ENCODE measurements at regions not wholly inside any gene's neighbourhood (a gene's known extent, or its start where the extent isn't known, plus 50 kb on each side); places are given as distances from the start of the nearest gene placed in this dataset.
A peak's percentile ranks its signal among the peaks of the same experiment; 100 is the strongest.

DNA sequence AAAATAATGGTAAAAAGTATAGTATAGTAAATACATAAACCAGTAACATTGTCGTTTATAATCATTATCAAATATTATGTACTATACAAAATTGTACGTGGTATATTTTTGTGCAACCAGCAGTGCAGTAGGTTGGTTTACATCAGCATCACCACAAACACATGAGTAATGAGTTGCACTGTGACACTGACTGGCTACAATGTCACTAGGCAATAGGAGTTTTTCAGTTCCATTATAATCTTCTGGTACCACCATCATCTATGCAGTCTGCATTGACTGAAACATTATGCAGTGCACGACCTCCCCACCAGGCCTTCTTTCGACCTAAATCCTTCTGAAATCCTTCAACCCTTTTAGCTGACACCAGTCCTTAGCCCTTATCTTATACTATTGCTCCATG, 105.8 kb downstream of the SREK1 start:
- Histone ChIP-seq H2BK15ac (ENCODE audit: low read length) (no peak overlapping the region), H3K14ac (ENCODE audit: low read length) (no peak overlapping the region)

DNA sequence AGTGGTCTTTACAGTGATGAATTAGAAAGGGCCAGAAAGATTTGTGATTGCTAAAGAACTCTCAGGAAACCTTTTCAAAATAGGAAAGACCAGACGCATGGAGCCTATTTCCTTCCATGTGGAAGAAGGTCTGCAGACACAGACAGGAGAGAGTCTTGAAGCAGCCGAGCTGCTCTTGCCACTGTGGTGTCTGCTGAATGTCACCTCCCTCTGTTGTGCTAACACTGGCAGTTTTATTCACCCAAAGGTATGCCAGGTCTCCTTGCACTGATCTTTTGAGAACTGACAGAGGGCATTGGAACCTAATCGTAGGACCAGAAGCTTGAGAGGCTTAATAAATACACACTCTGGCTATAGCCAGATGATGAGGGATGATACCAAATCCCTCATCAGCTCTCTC, 108.7 kb downstream of the SREK1 start:
- no peak for DNase-seq (ENCODE audit: low spot score)
- Histone ChIP-seq H3K27ac (replicated peaks; ENCODE audit: low read length) (no peak overlapping the region), H3K79me1 (ENCODE audit: low read depth, low read length) (no peaks in the 10 kb centered on the region), H3K4me1 (ENCODE audit: control insufficient read depth in 2 of 2, insufficient read depth in 1 of 2, low read depth in 1 of 2, low read length in 2 of 2) (no peaks in the 10 kb centered on the region), H3K14ac (ENCODE audit: low read length) (no peak overlapping the region), H2AFZ (ENCODE audit: low read length) (no peak overlapping the region), H3K4me3 (ENCODE audit: low read length in 2 of 2) (no peak overlapping the region), H3K9me3 (replicated peaks in 1 of 2; ENCODE audit: control insufficient read depth in 2 of 2, insufficient read depth in 1 of 2, low read depth in 1 of 2, low read length in 2 of 2) (no peaks in the 10 kb centered on the region), H4K91ac (ENCODE audit: low read depth, low read length, poor library complexity) (no peak overlapping the region), H3K23ac (ENCODE audit: low read depth, low read length, poor library complexity) (no peak overlapping the region), H2BK5ac (ENCODE audit: low read length) (no peak overlapping the region), H2BK120ac (ENCODE audit: low read depth, low read length) (no peak overlapping the region), H2AK5ac (ENCODE audit: low read depth, low read length) (no peak overlapping the region), H4K8ac (ENCODE audit: low read depth, low read length) (no peak overlapping the region), H3K18ac (ENCODE audit: low read length) (no peak overlapping the region), H3K4me2 (ENCODE audit: insufficient read depth, low read length, poor library complexity, severe bottlenecking) (no peak overlapping the region), H2BK15ac (ENCODE audit: low read length) (no peak overlapping the region), H3K4ac (ENCODE audit: low read length) (no peak overlapping the region), H2BK12ac (ENCODE audit: low read length) (no peak overlapping the region), H3K36me3 (replicated peaks in 1 of 2; ENCODE audit: control insufficient read depth in 2 of 2, insufficient read depth in 2 of 2, low read length in 2 of 2) (no peaks in the 10 kb centered on the region), H3K27me3 (ENCODE audit: control insufficient read depth in 3 of 3, insufficient read depth in 3 of 3, low read depth in 1 of 3, low read length in 3 of 3) (no peaks in the 10 kb centered on the region), H3K9ac (ENCODE audit: low read depth, low read length, poor library complexity) (no peak overlapping the region)
- no CpG with 5 or more reads among the region's 3 CpGs for WGBS, 2 donors (ENCODE audit: extremely low coverage in 2 of 2, insufficient read length in 2 of 2, insufficient replicate concordance in 1 of 2)

More for the DNA sequence above, 105.8 kb downstream of the SREK1 start:
- Histone ChIP-seq H2BK5ac (ENCODE audit: low read length) (no peak overlapping the region), H2BK120ac (ENCODE audit: low read depth, low read length) (no peak overlapping the region), H2AK5ac (ENCODE audit: low read depth, low read length) (no peak overlapping the region), H4K8ac (ENCODE audit: low read depth, low read length) (no peak overlapping the region), H3K4me1 (ENCODE audit: control insufficient read depth in 2 of 2, insufficient read depth in 1 of 2, low read depth in 1 of 2, low read length in 2 of 2) (no peaks in the 10 kb centered on the region), H4K91ac (ENCODE audit: low read depth, low read length, poor library complexity) (no peak overlapping the region), H3K23ac (ENCODE audit: low read depth, low read length, poor library complexity) (no peak overlapping the region), H3K4me2 (ENCODE audit: insufficient read depth, low read length, poor library complexity, severe bottlenecking) (no peak overlapping the region), H3K4ac (ENCODE audit: low read length) (no peak overlapping the region), H3K79me1 (ENCODE audit: low read depth, low read length) (no peaks in the 10 kb centered on the region), H2AFZ (ENCODE audit: low read length) (no peak overlapping the region), H3K36me3 (replicated peaks in 1 of 2; ENCODE audit: control insufficient read depth in 2 of 2, insufficient read depth in 2 of 2, low read length in 2 of 2) (no peaks in the 10 kb centered on the region), H3K18ac (ENCODE audit: low read length) (no peak overlapping the region), H3K9ac (ENCODE audit: low read depth, low read length, poor library complexity) (no peak overlapping the region), H3K27me3 (ENCODE audit: control insufficient read depth in 3 of 3, insufficient read depth in 3 of 3, low read depth in 1 of 3, low read length in 3 of 3) (no peaks in the 10 kb centered on the region), H3K4me3 (ENCODE audit: low read length in 2 of 2) (no peak overlapping the region), H3K27ac (replicated peaks; ENCODE audit: low read length) (no peak overlapping the region), H3K9me3 (replicated peaks in 1 of 2; ENCODE audit: control insufficient read depth in 2 of 2, insufficient read depth in 1 of 2, low read depth in 1 of 2, low read length in 2 of 2) (no peaks in the 10 kb centered on the region), H2BK12ac (ENCODE audit: low read length) (no peak overlapping the region)
- no CpG with 5 or more reads among the region's 4 CpGs for WGBS, 2 donors (ENCODE audit: extremely low coverage in 2 of 2, insufficient read length in 2 of 2, insufficient replicate concordance in 1 of 2)
- DNase-seq (ENCODE audit: low spot score), result no peak

DNA sequence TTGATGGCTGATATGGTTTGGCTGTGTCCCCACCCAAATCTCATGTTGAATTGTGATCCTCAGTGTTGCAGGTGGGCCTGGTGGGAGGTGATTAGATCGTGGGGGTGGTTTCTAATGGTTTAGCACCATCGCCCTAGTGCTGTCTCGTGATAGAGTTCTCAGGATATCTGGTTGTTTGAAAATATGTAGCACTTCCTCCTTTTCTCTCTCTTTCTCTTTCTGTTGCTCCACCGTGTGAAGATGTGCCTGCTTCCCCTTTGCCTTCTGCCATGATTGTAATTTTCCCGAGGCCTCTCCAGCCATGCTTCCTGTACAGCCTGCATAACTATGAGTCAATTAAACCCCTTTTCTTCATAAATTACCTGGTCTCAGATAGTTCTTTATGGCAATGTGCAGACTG, 111.6 kb downstream of the SREK1 start:
- no peak overlapping the region for H3K18ac ChIP-seq (ENCODE audit: low read length)
- no peak overlapping the region for H2AK5ac ChIP-seq (ENCODE audit: low read depth, low read length)
- H3K27ac ChIP-seq (replicated peaks; ENCODE audit: low read length), result no peak overlapping the region
- no peak overlapping the region for H3K23ac ChIP-seq (ENCODE audit: low read depth, low read length, poor library complexity)
- H3K36me3 ChIP-seq (replicated peaks in 1 of 2; ENCODE audit: control insufficient read depth in 2 of 2, insufficient read depth in 2 of 2, low read length in 2 of 2), result no peaks in the 10 kb centered on the region
- no peak overlapping the region for H3K4ac ChIP-seq (ENCODE audit: low read length)
- no peak overlapping the region for H3K4me2 ChIP-seq (ENCODE audit: insufficient read depth, low read length, poor library complexity, severe bottlenecking)
- no peak overlapping the region for H4K8ac ChIP-seq (ENCODE audit: low read depth, low read length)
- no peak overlapping the region for H2AFZ ChIP-seq (ENCODE audit: low read length)
- no peaks in the 10 kb centered on the region for H3K4me1 ChIP-seq (ENCODE audit: control insufficient read depth in 2 of 2, insufficient read depth in 1 of 2, low read depth in 1 of 2, low read length in 2 of 2)
- no peak overlapping the region for H3K4me3 ChIP-seq (ENCODE audit: low read length in 2 of 2)
- H2BK120ac ChIP-seq (ENCODE audit: low read depth, low read length), result no peak overlapping the region
- no peak overlapping the region for H2BK5ac ChIP-seq (ENCODE audit: low read length)
- no peaks in the 10 kb centered on the region for H3K9me3 ChIP-seq (replicated peaks in 1 of 2; ENCODE audit: control insufficient read depth in 2 of 2, insufficient read depth in 1 of 2, low read depth in 1 of 2, low read length in 2 of 2)
- no peak for DNase-seq (ENCODE audit: low spot score)
- no peak overlapping the region for H3K14ac ChIP-seq (ENCODE audit: low read length)
- H4K91ac ChIP-seq (ENCODE audit: low read depth, low read length, poor library complexity), result no peak overlapping the region
- H2BK15ac ChIP-seq (ENCODE audit: low read length), result no peak overlapping the region
- H2BK12ac ChIP-seq (ENCODE audit: low read length), result no peak overlapping the region
- H3K27me3 ChIP-seq (ENCODE audit: control insufficient read depth in 3 of 3, insufficient read depth in 3 of 3, low read depth in 1 of 3, low read length in 3 of 3), result no peaks in the 10 kb centered on the region
- WGBS, 2 donors (ENCODE audit: extremely low coverage in 2 of 2, insufficient read length in 2 of 2, insufficient replicate concordance in 1 of 2), result no CpG with 5 or more reads among the region's 5 CpGs
- no peaks in the 10 kb centered on the region for H3K79me1 ChIP-seq (ENCODE audit: low read depth, low read length)
- no peak overlapping the region for H3K9ac ChIP-seq (ENCODE audit: low read depth, low read length, poor library complexity)

DNA sequence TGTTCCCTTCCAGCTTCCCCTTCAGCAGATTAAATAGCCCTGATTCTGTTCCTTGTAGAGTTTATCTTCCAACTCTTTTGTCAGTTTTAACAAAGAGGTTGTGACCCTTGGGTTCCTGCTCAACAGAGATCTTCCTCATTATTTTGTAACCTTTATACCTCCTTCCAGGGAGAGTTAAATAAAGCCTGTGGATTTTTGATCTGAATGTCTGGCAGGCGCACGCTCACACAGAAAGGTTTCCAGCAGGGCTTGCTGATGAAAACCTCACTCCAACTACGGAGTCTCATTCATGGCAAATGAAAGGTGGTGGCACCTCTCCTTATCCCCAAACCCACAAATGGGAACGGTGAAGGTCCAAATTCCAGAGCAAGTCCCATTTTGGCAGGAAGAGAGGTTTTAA, 129.0 kb downstream of the SREK1 start:
- no peak overlapping the region for H2BK120ac ChIP-seq (ENCODE audit: low read depth, low read length)
- no peak overlapping the region for H2BK5ac ChIP-seq (ENCODE audit: low read length)
- H3K27ac ChIP-seq (replicated peaks; ENCODE audit: low read length), result peak overlapping the region; percentile 90
- no peak overlapping the region for H3K4me2 ChIP-seq (ENCODE audit: insufficient read depth, low read length, poor library complexity, severe bottlenecking)
- peaks cover 0 to 7% (median 0%) of the 10 kb centered on the region in 3 experiments for H3K27me3 ChIP-seq (ENCODE audit: control insufficient read depth in 3 of 3, insufficient read depth in 3 of 3, low read depth in 1 of 3, low read length in 3 of 3)
- no peak overlapping the region for H3K4ac ChIP-seq (ENCODE audit: low read length)
- H3K9ac ChIP-seq (ENCODE audit: low read depth, low read length, poor library complexity), result no peak overlapping the region
- H3K36me3 ChIP-seq (replicated peaks in 1 of 2; ENCODE audit: control insufficient read depth in 2 of 2, insufficient read depth in 2 of 2, low read length in 2 of 2), result no peaks in the 10 kb centered on the region
- H4K91ac ChIP-seq (ENCODE audit: low read depth, low read length, poor library complexity), result no peak overlapping the region
- no peak overlapping the region for H3K14ac ChIP-seq (ENCODE audit: low read length)
- H3K79me1 ChIP-seq (ENCODE audit: low read depth, low read length), result no peaks in the 10 kb centered on the region
- no peak overlapping the region for H2AK5ac ChIP-seq (ENCODE audit: low read depth, low read length)
- H3K4me3 ChIP-seq (ENCODE audit: low read length in 2 of 2), result no peak overlapping the region
- H4K8ac ChIP-seq (ENCODE audit: low read depth, low read length), result no peak overlapping the region
- no peak overlapping the region for H2AFZ ChIP-seq (ENCODE audit: low read length)
- no peak overlapping the region for H3K18ac ChIP-seq (ENCODE audit: low read length)
- peak; percentile 66 for DNase-seq (ENCODE audit: low spot score)
- peaks cover 0 to 1% of the 10 kb centered on the region in 2 donors for H3K9me3 ChIP-seq (replicated peaks in 1 of 2; ENCODE audit: control insufficient read depth in 2 of 2, insufficient read depth in 1 of 2, low read depth in 1 of 2, low read length in 2 of 2)
- H3K23ac ChIP-seq (ENCODE audit: low read depth, low read length, poor library complexity), result no peak overlapping the region
- WGBS, 2 donors (ENCODE audit: extremely low coverage in 2 of 2, insufficient read length in 2 of 2, insufficient replicate concordance in 1 of 2), result no CpG with 5 or more reads among the region's 4 CpGs
- H3K4me1 ChIP-seq (ENCODE audit: control insufficient read depth in 2 of 2, insufficient read depth in 1 of 2, low read depth in 1 of 2, low read length in 2 of 2), result peaks cover 2 to 10% of the 10 kb centered on the region in 2 donors
- H2BK12ac ChIP-seq (ENCODE audit: low read length), result no peak overlapping the region
- H2BK15ac ChIP-seq (ENCODE audit: low read length), result no peak overlapping the region

Measured in neuronal stem cell (in vitro differentiated cells).